ENCODE measurements at regions not wholly inside any gene's neighbourhood (a gene's known extent, or its start where the extent isn't known, plus 50 kb on each side); places are given as distances from the start of the nearest gene placed in this dataset.

- no peak for TF ChIP-seq EZH2phosphoT487 (IDR thresholded peaks at IDR 0.05; ENCODE audit: insufficient read depth, low read depth)
- no peak for TF ChIP-seq EZH2 (IDR thresholded peaks at IDR 0.05; ENCODE audit: insufficient read depth, poor library complexity, severe bottlenecking)
Measured at GRCh38 chr6:165941786-165942185, 225.9 kb downstream of the TBXT start.
